Body of pancreas (tissue), 4 donors: ENCODE measurements at regions not wholly inside any gene's neighbourhood (a gene's known extent, or its start where the extent isn't known, plus 50 kb on each side); places are given as distances from the start of the nearest gene placed in this dataset.

Experiments
- ATAC-seq: fragments of 150-250 bp; one replicate; pipeline ENCODE4 v1.9.1; 2016
- DNase-seq, 4 donors: peaks; one replicate each; pipeline ENCODE4 v3.0.0-alpha.2; 2019
- H3K27ac ChIP-seq, 4 donors: fragments of 200-600 bp; sonication (generic); 1 replicate in 3 of 4; 2 replicates in 1 of 4; pipeline versions ENCODE4 v1.5.1 to v1.6.1; 2016 to 2019; ENCODE audit warnings: mild to moderate bottlenecking in 1 of 4, mixed read lengths in 1 of 4, moderate library complexity in 1 of 4
- H3K27me3 ChIP-seq, 2 donors: fragments of 200-600 bp; sonication (generic); one replicate each; pipeline ENCODE4 v1.6.0; 2016; ENCODE audit warnings: mild to moderate bottlenecking in 1 of 2
- H3K36me3 ChIP-seq, 2 donors: fragments of 200-600 bp; sonication (generic); replicated peaks in 1 of 2; 2 replicates each; pipeline ENCODE4 v1.5.1; 2016; ENCODE audit warnings: low read depth in 2 of 2; ENCODE audit not compliant: insufficient read depth in 1 of 2
- H3K4me1 ChIP-seq: fragments of 200-600 bp; sonication (generic); one replicate; pipeline ENCODE4 v1.6.0; 2016
- H3K4me3 ChIP-seq, 2 donors: fragments of 200-600 bp; sonication (generic); 1 replicate in 1 of 2; 2 replicates in 1 of 2; pipeline ENCODE4 v1.5.1; 2016 to 2019
- H3K9me3 ChIP-seq, 3 donors: fragments of 200-600 bp; sonication (generic); 1 replicate in 2 of 3; 2 replicates in 1 of 3; pipeline ENCODE4 v1.5.1; 2016
- POLR2A ChIP-seq, 3 donors: fragments of 450-650 bp; IDR thresholded peaks; one replicate each; pipeline ENCODE4 v1.6.1; 2016; ENCODE audit warnings: antibody characterized with exemption in 3 of 3, mild to moderate bottlenecking in 2 of 3
- WGBS, 2 donors: methylation state at CpG; one replicate each; pipeline ENCODE4 v1.1.5; 2017; 5-methylcytosine and 5-hydroxymethylcytosine counted together
- intact Hi-C: fragments of 100-400 bp; cut with DNase I; formaldehyde crosslinking; loops from one replicate; pipeline ENCODE4 v1.15.1; 2023
- TF ChIP-seq, protein P1 (sequence below), 7 experiments: fragments of 450-650 bp in 4 of 7; fragments of 200-600 bp in 3 of 7; sonication (generic) in 3 of 7; IDR thresholded peaks; one replicate each; pipeline ENCODE4 v1.5.1; 2016 to 2019; ENCODE audit warnings: antibody characterized with exemption in 7 of 7

- H3K27me3 ChIP-seq: no peaks in the 10 kb centered on the region
- no peaks in the 10 kb centered on the region for H3K9me3 ChIP-seq
- ATAC-seq: no peak
- intact Hi-C loops: no loop called here
- H3K4me3 ChIP-seq: no peak overlapping the region
- DNase-seq: no peak
- no peaks in the 10 kb centered on the region for H3K36me3 ChIP-seq
- 92 to 96% methylated on average over 1 of the region's 1 CpG for WGBS, 2 donors
- no peak for TF ChIP-seq POLR2A (IDR thresholded peaks at IDR 0.05)
- TF ChIP-seq, protein P1, sequence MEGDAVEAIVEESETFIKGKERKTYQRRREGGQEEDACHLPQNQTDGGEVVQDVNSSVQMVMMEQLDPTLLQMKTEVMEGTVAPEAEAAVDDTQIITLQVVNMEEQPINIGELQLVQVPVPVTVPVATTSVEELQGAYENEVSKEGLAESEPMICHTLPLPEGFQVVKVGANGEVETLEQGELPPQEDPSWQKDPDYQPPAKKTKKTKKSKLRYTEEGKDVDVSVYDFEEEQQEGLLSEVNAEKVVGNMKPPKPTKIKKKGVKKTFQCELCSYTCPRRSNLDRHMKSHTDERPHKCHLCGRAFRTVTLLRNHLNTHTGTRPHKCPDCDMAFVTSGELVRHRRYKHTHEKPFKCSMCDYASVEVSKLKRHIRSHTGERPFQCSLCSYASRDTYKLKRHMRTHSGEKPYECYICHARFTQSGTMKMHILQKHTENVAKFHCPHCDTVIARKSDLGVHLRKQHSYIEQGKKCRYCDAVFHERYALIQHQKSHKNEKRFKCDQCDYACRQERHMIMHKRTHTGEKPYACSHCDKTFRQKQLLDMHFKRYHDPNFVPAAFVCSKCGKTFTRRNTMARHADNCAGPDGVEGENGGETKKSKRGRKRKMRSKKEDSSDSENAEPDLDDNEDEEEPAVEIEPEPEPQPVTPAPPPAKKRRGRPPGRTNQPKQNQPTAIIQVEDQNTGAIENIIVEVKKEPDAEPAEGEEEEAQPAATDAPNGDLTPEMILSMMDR (IDR thresholded peaks at IDR 0.05): no peak
- no peaks in the 10 kb centered on the region for H3K4me1 ChIP-seq
- H3K27ac ChIP-seq: no peak overlapping the region
Measured at GRCh38 chr2:144984038-144984437, 464.1 kb upstream of the ZEB2 start.

DNA sequence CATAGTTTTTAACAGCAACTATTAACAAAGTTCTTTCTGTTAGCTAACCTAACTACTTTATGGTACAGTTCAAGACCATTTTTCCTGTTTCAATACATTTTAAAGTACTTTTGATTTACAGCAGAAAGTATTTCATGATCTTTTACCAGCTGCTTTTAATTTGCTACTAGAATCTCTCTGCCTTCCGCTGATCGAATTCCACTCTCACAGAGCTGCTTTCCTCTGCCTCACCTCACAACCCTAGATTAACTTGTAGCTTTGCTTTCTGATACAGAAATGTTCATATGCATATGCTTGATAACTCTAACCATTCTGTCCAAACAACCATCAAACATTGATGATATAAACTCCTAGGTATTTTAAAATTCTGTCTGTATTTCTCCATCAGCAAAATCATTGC lies 463.2 kb upstream of the ZEB2 start:
- H3K27me3 ChIP-seq: no peaks in the 10 kb centered on the region
- 84 to 85% methylated on average over 2 of the region's 2 CpGs for WGBS, 2 donors
- intact Hi-C loops: no loop called here
- no peak overlapping the region for H3K27ac ChIP-seq
- H3K4me1 ChIP-seq: no peaks in the 10 kb centered on the region
- no peaks in the 10 kb centered on the region for H3K9me3 ChIP-seq
- H3K36me3 ChIP-seq: no peaks in the 10 kb centered on the region
- no peak overlapping the region for H3K4me3 ChIP-seq
- no peak for DNase-seq
- TF ChIP-seq POLR2A (IDR thresholded peaks at IDR 0.05): no peak
- TF ChIP-seq, protein P1 (IDR thresholded peaks at IDR 0.05): no peak
- no peak for ATAC-seq

DNA sequence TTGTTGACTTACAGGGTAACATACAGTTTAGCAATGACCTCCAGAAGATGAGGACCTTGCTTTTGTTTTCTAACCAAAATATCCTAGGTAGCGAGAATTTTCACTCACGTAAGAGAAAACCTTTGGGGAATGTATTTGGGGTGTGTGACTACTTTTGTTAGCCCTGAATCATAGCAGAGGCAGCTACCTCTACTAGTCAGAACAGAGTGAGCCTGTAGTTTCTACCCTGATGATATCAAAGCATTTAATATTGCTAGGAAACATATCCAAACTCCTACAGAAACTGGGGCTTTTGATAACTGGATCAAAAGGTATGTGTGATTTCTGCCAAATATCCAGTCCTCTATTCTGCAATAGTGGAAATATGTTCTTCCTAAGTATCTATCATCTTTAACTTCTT lies 462.6 kb upstream of the ZEB2 start:
- TF ChIP-seq, protein P1 (IDR thresholded peaks at IDR 0.05): no peak
- TF ChIP-seq POLR2A (IDR thresholded peaks at IDR 0.05): no peak
- 65 to 66% methylated on average over 2 of the region's 2 CpGs for WGBS, 2 donors

DNA sequence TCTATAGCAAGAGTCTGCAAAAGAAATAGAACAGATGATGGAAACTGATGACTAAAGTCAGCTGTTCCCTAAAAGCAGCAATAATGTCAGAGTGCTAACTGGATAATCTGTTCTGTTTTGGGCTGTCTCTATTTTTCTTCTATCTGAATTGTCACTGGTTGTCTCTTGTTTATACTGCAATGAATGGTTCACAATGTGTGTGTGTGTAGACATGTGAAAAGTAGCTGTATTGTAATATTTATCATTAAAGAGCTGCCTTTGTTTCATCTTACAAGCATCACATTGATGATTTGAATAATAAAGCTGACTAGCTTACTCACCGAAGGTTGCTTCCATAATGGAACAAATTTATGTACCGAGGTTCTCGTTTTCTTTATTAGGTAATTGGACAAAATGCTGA lies 456.0 kb upstream of the ZEB2 start:
- H3K36me3 ChIP-seq: no peaks in the 10 kb centered on the region
- H3K27ac ChIP-seq: no peak overlapping the region
- no peak for ATAC-seq
- H3K4me1 ChIP-seq: no peaks in the 10 kb centered on the region
- no peaks in the 10 kb centered on the region for H3K27me3 ChIP-seq
- intact Hi-C loops: no loop called here
- H3K4me3 ChIP-seq: no peak overlapping the region
- TF ChIP-seq, protein P1 (IDR thresholded peaks at IDR 0.05): no peak
- no peak for TF ChIP-seq POLR2A (IDR thresholded peaks at IDR 0.05)
- WGBS, 2 donors: 70 to 79% methylated on average over 3 of the region's 3 CpGs
- H3K9me3 ChIP-seq: no peaks in the 10 kb centered on the region
- DNase-seq: no peak

More for the DNA sequence above, 462.6 kb upstream of the ZEB2 start:
- no peaks in the 10 kb centered on the region for H3K9me3 ChIP-seq
- H3K4me1 ChIP-seq: no peaks in the 10 kb centered on the region
- intact Hi-C loops: no loop called here
- H3K36me3 ChIP-seq: no peaks in the 10 kb centered on the region
- H3K27me3 ChIP-seq: no peaks in the 10 kb centered on the region
- ATAC-seq: no peak
- DNase-seq: no peak
- no peak overlapping the region for H3K27ac ChIP-seq
- H3K4me3 ChIP-seq: no peak overlapping the region

DNA sequence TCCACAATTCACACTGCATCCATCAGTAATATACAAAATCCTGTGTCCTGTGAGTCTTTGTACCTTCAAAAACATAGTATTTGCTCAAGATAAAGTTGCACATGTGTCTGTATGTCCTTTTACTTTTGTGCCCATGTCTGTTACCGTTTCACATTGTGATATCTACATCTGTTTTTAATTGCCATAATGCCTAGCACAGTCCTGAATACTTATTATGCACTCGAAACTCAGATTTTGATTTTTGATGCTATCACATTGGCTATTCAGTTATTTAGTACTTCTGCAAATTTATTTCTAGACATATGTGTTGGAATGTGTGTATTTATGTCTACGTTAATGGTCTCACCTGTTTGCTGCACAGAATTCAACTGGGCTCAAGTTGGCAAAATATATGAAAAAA lies 452.8 kb upstream of the ZEB2 start:
- 53 to 71% methylated on average over 3 of the region's 3 CpGs for WGBS, 2 donors
- TF ChIP-seq POLR2A (IDR thresholded peaks at IDR 0.05): no peak
- TF ChIP-seq, protein P1 (IDR thresholded peaks at IDR 0.05): no peak
- no peaks in the 10 kb centered on the region for H3K4me1 ChIP-seq

More for the DNA sequence above, 452.8 kb upstream of the ZEB2 start:
- no peak for ATAC-seq
- no peak overlapping the region for H3K27ac ChIP-seq
- H3K4me3 ChIP-seq: no peak overlapping the region
- H3K9me3 ChIP-seq: peaks cover 0 to 7% (median 0%) of the 10 kb centered on the region in 3 donors
- H3K27me3 ChIP-seq: no peaks in the 10 kb centered on the region
- intact Hi-C loops: no loop called here
- no peak for DNase-seq
- H3K36me3 ChIP-seq: no peaks in the 10 kb centered on the region
